H1 (cell line): ENCODE measurements at regions not wholly inside any gene's neighbourhood (a gene's known extent, or its start where the extent isn't known, plus 50 kb on each side); places are given as distances from the start of the nearest gene placed in this dataset.

Experiments used
- CTCF ChIA-PET: fragments of 300-600 bp; sonication (Branson Sonifier 250); formaldehyde crosslinking; loops from one replicate; lab custom pipeline; 2021; ENCODE audit not compliant: partially characterized antibody; lab: Charles Lee
- POLR2A ChIA-PET: fragments of 300-600 bp; sonication (Branson Sonifier 250); formaldehyde crosslinking; loops from one replicate; lab custom pipeline; 2021; ENCODE audit warnings: inconsistent platforms; ENCODE audit not compliant: partially characterized antibody; lab: Charles Lee
- DNase-seq, 2 experiments: peaks; one replicate each; pipeline versions ENCODE4 v3.0.0 to v3.0.0-alpha.2; 2010 to 2022; ENCODE audit warnings: low spot score in 2 of 2, low read depth in 1 of 2, mixed read lengths in 1 of 2
- FAIRE-seq: peaks from 2 replicates; lab custom pipeline; 2011; peaks lifted over from hg19 to GRCh38; lab: Jason Lieb, UNC
- H2AFZ ChIP-seq: 2 replicates; pipeline ENCODE4 v1.8.1; 2012; ENCODE audit warnings: low read length, inconsistent platforms
- H2AK5ac ChIP-seq: 2 replicates; pipeline ENCODE4 v1.6.1; 2013; ENCODE audit warnings: low read depth, low read length
- H2BK120ac ChIP-seq: replicated peaks from 2 replicates; pipeline ENCODE3; 2013; ENCODE audit warnings: low read depth, low read length, inconsistent platforms
- H2BK12ac ChIP-seq: 2 replicates; pipeline ENCODE4 v1.6.1; 2013; ENCODE audit warnings: low read depth, low read length
- H2BK15ac ChIP-seq: 2 replicates; pipeline ENCODE4 v1.6.1; 2013; ENCODE audit warnings: low read length
- H2BK20ac ChIP-seq: 2 replicates; pipeline ENCODE4 v1.6.1; 2013; ENCODE audit warnings: low read length
- H2BK5ac ChIP-seq: 2 replicates; pipeline ENCODE4 v1.6.1; 2013; ENCODE audit warnings: low read depth, low read length
- H3K14ac ChIP-seq: 2 replicates; pipeline ENCODE4 v1.6.1; 2013; ENCODE audit warnings: inconsistent platforms; ENCODE audit not compliant: insufficient read length
- H3K18ac ChIP-seq: 2 replicates; pipeline ENCODE4 v1.6.1; 2013; ENCODE audit warnings: low read length; ENCODE audit errors: extremely low read depth
- H3K23ac ChIP-seq: 2 replicates; pipeline ENCODE4 v1.6.1; 2013; ENCODE audit warnings: inconsistent platforms; ENCODE audit not compliant: insufficient read length
- H3K23me2 ChIP-seq: 2 replicates; pipeline ENCODE4 v1.6.1; 2013; ENCODE audit warnings: low read depth, low read length
- H3K27ac ChIP-seq: 2 replicates; pipeline ENCODE4 v1.6.1; 2011; ENCODE audit warnings: low read depth, low read length, inconsistent platforms
- H3K27me3 ChIP-seq, 4 experiments: replicated peaks in 1 of 4; 1 replicate in 1 of 4; 2 replicates in 3 of 4; pipeline versions ENCODE4 v1.6.1 to v1.8.1; 2011 to 2013; ENCODE audit warnings: low read length in 3 of 4, mild to moderate bottlenecking in 3 of 4, inconsistent platforms in 2 of 4, mixed read lengths in 2 of 4, moderate library complexity in 1 of 4; ENCODE audit not compliant: control insufficient read depth in 3 of 4, insufficient read depth in 3 of 4; ENCODE audit errors: extremely low read depth in 1 of 4
- H3K36me3 ChIP-seq, 4 experiments: 2 replicates each; pipeline versions ENCODE4 v1.6.1 to v1.8.1; 2011 to 2013; ENCODE audit warnings: mild to moderate bottlenecking in 4 of 4, low read length in 3 of 4, moderate library complexity in 2 of 4, control low read depth in 1 of 4, inconsistent platforms in 1 of 4; ENCODE audit not compliant: insufficient read depth in 4 of 4, control insufficient read depth in 2 of 4
- H3K4ac ChIP-seq: replicated peaks from 2 replicates; pipeline ENCODE3; 2013; ENCODE audit warnings: low read length, low read depth, mixed read lengths, inconsistent platforms; ENCODE audit not compliant: insufficient read length
- H3K4me1 ChIP-seq, 4 experiments: replicated peaks in 1 of 4; 1 replicate in 1 of 4; 2 replicates in 3 of 4; pipeline versions ENCODE4 v1.6.1 to v1.8.1; 2011 to 2013; ENCODE audit warnings: low read length in 3 of 4, inconsistent platforms in 2 of 4, mixed read lengths in 1 of 4; ENCODE audit not compliant: insufficient read depth in 4 of 4, control insufficient read depth in 3 of 4
- H3K4me2 ChIP-seq, 2 experiments: 2 replicates each; pipeline versions ENCODE4 v1.6.1 to v1.8.1; 2011 to 2013; ENCODE audit warnings: low read depth in 2 of 2, low read length in 2 of 2, control low read depth in 1 of 2, inconsistent platforms in 1 of 2, mild to moderate bottlenecking in 1 of 2; ENCODE audit not compliant: insufficient read depth in 1 of 2
- H3K4me3 ChIP-seq, 4 experiments: fragments of 200-600, 300-600 bp in 1 of 4; sonication (generic), shearing (Covaris generic), sonication (Bioruptor Twin) in 1 of 4; 2 replicates each; pipeline versions ENCODE4 v1.5.1 to v1.8.1; 2011 to 2016; ENCODE audit warnings: low read length in 4 of 4, low read depth in 3 of 4, control low read depth in 2 of 4, inconsistent platforms in 2 of 4, mild to moderate bottlenecking in 2 of 4, mixed read lengths in 1 of 4, moderate library complexity in 1 of 4; ENCODE audit not compliant: insufficient read depth in 2 of 4; ENCODE audit errors: extremely low read depth in 1 of 4
- H3K56ac ChIP-seq: replicated peaks from 2 replicates; pipeline ENCODE3; 2013; ENCODE audit warnings: low read depth, mild to moderate bottlenecking, mixed read lengths, low read length, inconsistent platforms; ENCODE audit not compliant: insufficient read length
- H3K79me1 ChIP-seq: 2 replicates; pipeline ENCODE4 v1.6.1; 2013; ENCODE audit warnings: low read depth, low read length, control low read depth
- H3K79me2 ChIP-seq, 2 experiments: 2 replicates each; pipeline versions ENCODE4 v1.6.1 to v1.8.1; 2012 to 2013; ENCODE audit warnings: low read length in 2 of 2, mild to moderate bottlenecking in 2 of 2, inconsistent platforms in 1 of 2; ENCODE audit not compliant: insufficient read depth in 2 of 2, control insufficient read depth in 1 of 2
- H3K9ac ChIP-seq, 4 experiments: replicated peaks in 1 of 4; 1 replicate in 1 of 4; 2 replicates in 3 of 4; pipeline versions ENCODE4 v1.6.1 to v1.8.1; 2011 to 2013; ENCODE audit warnings: low read depth in 3 of 4, low read length in 3 of 4, control low read depth in 2 of 4, mild to moderate bottlenecking in 2 of 4, moderate library complexity in 2 of 4, inconsistent platforms in 1 of 4; ENCODE audit errors: extremely low read depth in 1 of 4
- H3K9me3 ChIP-seq, 2 experiments: 2 replicates each; pipeline versions ENCODE4 v1.6.1 to v1.8.1; 2012 to 2013; ENCODE audit warnings: mild to moderate bottlenecking in 2 of 2, moderate library complexity in 2 of 2, control low read depth in 1 of 2, inconsistent platforms in 1 of 2, low read depth in 1 of 2, low read length in 1 of 2, mixed read lengths in 1 of 2; ENCODE audit not compliant: insufficient read depth in 2 of 2
- H4K20me1 ChIP-seq, 2 experiments: replicated peaks in 1 of 2; 2 replicates each; pipeline versions ENCODE3 to v1.8.1; 2011 to 2013; ENCODE audit warnings: inconsistent platforms in 2 of 2, low read length in 2 of 2, mild to moderate bottlenecking in 1 of 2; ENCODE audit not compliant: insufficient read depth in 2 of 2, control insufficient read depth in 1 of 2
- H4K5ac ChIP-seq: 2 replicates; pipeline ENCODE4 v1.6.1; 2013; ENCODE audit warnings: low read length, low read depth, mixed read lengths, inconsistent platforms; ENCODE audit not compliant: insufficient read length
- H4K8ac ChIP-seq: 2 replicates; pipeline ENCODE4 v1.8.0; 2013; ENCODE audit warnings: mild to moderate bottlenecking, moderate library complexity, low read length, inconsistent platforms; ENCODE audit not compliant: insufficient read depth; ENCODE audit errors: extremely low read depth
- H4K91ac ChIP-seq: replicated peaks from 2 replicates; pipeline ENCODE3; 2013; ENCODE audit warnings: low read length, mixed read lengths, inconsistent platforms; ENCODE audit not compliant: insufficient read length
- ASH2L ChIP-seq: fragments of 200-600, 300-600 bp; sonication (generic); IDR thresholded peaks from one replicate; pipeline ENCODE4 v1.7.1; 2017; ENCODE audit warnings: low read length
- BACH1 ChIP-seq: IDR thresholded peaks from 2 replicates; pipeline ENCODE4 v1.6.1; 2012; ENCODE audit warnings: low read length, improper control_type of control experiment
- CREB1 ChIP-seq: IDR thresholded peaks from 2 replicates; pipeline ENCODE4 v1.6.1; 2012; ENCODE audit warnings: inconsistent platforms
- JUN ChIP-seq: IDR thresholded peaks from 2 replicates; pipeline ENCODE4 v1.6.1; 2011; ENCODE audit warnings: low read depth, mild to moderate bottlenecking, improper control_type of control experiment, low read length
- POU5F1 ChIP-seq: IDR thresholded peaks from 2 replicates; pipeline ENCODE4 v1.6.1; 2011; ENCODE audit warnings: low read depth, mild to moderate bottlenecking, low read length, moderate library complexity
- WGBS, 2 experiments: shearing (Covaris generic) in 1 of 2; methylation state at CpG; one replicate each; pipeline versions ENCODE4 v1.1.6 to v1.1.7; 2013 to 2015; ENCODE audit warnings: low lambda C conversion rate in 2 of 2, mixed read lengths in 2 of 2, inconsistent platforms in 1 of 2, low coverage in 1 of 2, missing lambda C conversion rate in 1 of 2; ENCODE audit not compliant: insufficient replicate concordance in 2 of 2, insufficient coverage in 1 of 2, insufficient read length in 1 of 2; ENCODE audit errors: extremely low coverage in 1 of 2, missing lambda C conversion rate in 1 of 2; 5-methylcytosine and 5-hydroxymethylcytosine counted together

DNA sequence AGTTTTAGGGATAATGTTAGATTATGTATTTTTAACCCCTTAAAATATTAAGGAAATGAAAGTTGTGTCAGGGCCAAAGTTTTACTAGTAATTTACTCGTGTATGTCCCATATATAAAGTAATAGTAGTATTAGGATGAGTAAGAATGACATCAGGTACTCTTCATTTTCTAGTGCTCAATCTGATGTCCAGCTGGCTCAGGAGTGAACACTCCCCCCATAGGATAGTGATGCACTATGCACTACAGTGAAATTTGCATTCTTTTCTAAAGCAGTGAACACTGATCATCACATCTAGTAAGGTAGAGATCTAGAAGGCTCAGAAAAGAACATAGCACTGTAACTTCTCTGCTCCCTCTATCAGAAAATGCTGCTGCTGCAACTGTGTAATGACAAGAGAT is 409.7 kb downstream of the GLUD2 start:
- Histone ChIP-seq H4K91ac (no peak overlapping the region), H4K5ac (no peak overlapping the region), H3K4me2 (no peak overlapping the region), H3K23ac (no peak overlapping the region), H3K36me3 (no peaks in the 10 kb centered on the region), H3K4me1 (no peaks in the 10 kb centered on the region), H3K27me3 (no peaks in the 10 kb centered on the region), H3K23me2 (no peaks in the 10 kb centered on the region), H3K18ac (no peak overlapping the region), H3K56ac (no peak overlapping the region), H2BK15ac (no peak overlapping the region), H3K9ac (no peak overlapping the region), H4K20me1 (no peaks in the 10 kb centered on the region), H2AFZ (no peak overlapping the region), H2BK12ac (no peak overlapping the region), H2BK120ac (no peak overlapping the region), H3K79me2 (no peaks in the 10 kb centered on the region), H3K14ac (no peak overlapping the region), H3K27ac (no peak overlapping the region), H2BK5ac (no peak overlapping the region), H3K4me3 (no peak overlapping the region), H3K79me1 (no peaks in the 10 kb centered on the region), H4K8ac (no peak overlapping the region), H2BK20ac (no peak overlapping the region), H3K4ac (no peak overlapping the region), H3K9me3 (no peaks in the 10 kb centered on the region), H2AK5ac (no peak overlapping the region)
- 100% methylated on average over 1 of the region's 1 CpG; no CpG with 5 or more reads in 1 of the 2 experiments for WGBS, 2 experiments
- FAIRE-seq (no peak), DNase-seq (no peak)
- no peak for TF ChIP-seq ASH2L
- no peak for TF ChIP-seq CREB1
- TF ChIP-seq POU5F1, result no peak
- no peak for TF ChIP-seq BACH1
- TF ChIP-seq JUN, result no peak
- CTCF ChIA-PET, result no interaction called here
- POLR2A ChIA-PET, result no interaction called here
